ENCODE measurements at regions not wholly inside any gene's neighbourhood (a gene's known extent, or its start where the extent isn't known, plus 50 kb on each side); places are given as distances from the start of the nearest gene placed in this dataset.

GRCh38 chr5:131023498-131023865, 141.6 kb downstream of the HINT1 start:
- H3K9me3 ChIP-seq (ENCODE audit: control insufficient read depth, low read length) = no peaks in the 10 kb centered on the region
- Mint-ChIP-seq H3K27ac (no peak overlapping the region), H3K36me3 (ENCODE audit: low read depth) (no peaks in the 10 kb centered on the region), H3K27me3 (ENCODE audit: insufficient read depth) (no peaks in the 10 kb centered on the region), H3K4me1 (peaks cover 2% of the 10 kb centered on the region), H3K9me3 (no peaks in the 10 kb centered on the region), H3K4me3 (no peak overlapping the region)
- DNase-seq = no peak
- no peak overlapping the region for H3K4me3 ChIP-seq (ENCODE audit: low read length)
- H3K27me3 ChIP-seq (ENCODE audit: control insufficient read depth, insufficient read depth, low read length, poor library complexity, severe bottlenecking) = no peaks in the 10 kb centered on the region
- TF ChIP-seq, protein P1, sequence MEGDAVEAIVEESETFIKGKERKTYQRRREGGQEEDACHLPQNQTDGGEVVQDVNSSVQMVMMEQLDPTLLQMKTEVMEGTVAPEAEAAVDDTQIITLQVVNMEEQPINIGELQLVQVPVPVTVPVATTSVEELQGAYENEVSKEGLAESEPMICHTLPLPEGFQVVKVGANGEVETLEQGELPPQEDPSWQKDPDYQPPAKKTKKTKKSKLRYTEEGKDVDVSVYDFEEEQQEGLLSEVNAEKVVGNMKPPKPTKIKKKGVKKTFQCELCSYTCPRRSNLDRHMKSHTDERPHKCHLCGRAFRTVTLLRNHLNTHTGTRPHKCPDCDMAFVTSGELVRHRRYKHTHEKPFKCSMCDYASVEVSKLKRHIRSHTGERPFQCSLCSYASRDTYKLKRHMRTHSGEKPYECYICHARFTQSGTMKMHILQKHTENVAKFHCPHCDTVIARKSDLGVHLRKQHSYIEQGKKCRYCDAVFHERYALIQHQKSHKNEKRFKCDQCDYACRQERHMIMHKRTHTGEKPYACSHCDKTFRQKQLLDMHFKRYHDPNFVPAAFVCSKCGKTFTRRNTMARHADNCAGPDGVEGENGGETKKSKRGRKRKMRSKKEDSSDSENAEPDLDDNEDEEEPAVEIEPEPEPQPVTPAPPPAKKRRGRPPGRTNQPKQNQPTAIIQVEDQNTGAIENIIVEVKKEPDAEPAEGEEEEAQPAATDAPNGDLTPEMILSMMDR (conservative IDR thresholded peaks at IDR 0.05) = no peak
- H3K27ac ChIP-seq (ENCODE audit: low read depth, low read length) = no peak overlapping the region
- 94 to 100% methylated on average over 1 to 2 of the region's 2 CpGs for WGBS, 2 experiments (ENCODE audit: insufficient coverage in 1 of 2, insufficient read length in 1 of 2)
- no peak overlapping the region for H3K9ac ChIP-seq (ENCODE audit: extremely low read depth, low read length, poor library complexity, severe bottlenecking)
- no peaks in the 10 kb centered on the region for H3K4me1 ChIP-seq (ENCODE audit: control insufficient read depth, insufficient read depth, low read length)
- no peaks in the 10 kb centered on the region for H3K36me3 ChIP-seq (ENCODE audit: control insufficient read depth, insufficient read depth, low read length)

DNA sequence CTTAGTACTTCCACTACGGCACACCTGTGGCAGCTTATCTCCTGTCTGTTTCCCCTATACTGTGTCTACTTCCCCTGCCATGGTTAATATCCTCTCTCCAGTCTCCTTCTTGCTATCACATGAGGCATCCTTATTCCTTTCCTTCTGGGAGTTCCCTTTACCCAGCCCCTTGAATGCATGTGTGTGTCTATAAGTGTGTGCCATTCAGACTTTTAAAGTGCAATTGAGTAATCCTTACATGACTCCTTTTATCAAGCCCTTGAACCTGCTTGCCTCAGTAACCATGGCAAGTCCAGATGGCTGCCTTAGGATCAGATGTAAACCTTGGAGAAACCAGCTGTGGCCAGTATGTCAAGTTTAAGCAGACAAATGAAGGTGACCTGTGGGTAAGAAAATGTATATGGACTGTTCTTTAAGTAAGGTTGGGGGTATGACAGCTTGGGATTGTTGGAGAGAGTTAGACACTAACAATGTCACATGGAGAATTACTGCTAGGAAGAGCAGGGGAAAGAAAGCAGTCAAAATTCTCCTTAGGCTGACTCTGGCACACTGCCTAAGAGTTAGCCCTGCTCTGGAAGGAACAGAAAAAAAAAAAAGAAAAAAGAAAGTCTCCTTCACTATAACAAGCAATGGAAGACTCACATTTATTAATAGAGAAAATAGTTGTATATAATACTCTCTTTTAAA, 142.1 kb downstream of the HINT1 start:
- WGBS, 2 experiments (ENCODE audit: insufficient coverage in 1 of 2, insufficient read length in 1 of 2) = 86 to 94% methylated on average over 1 of the region's 1 CpG
- Histone ChIP-seq H3K4me3 (ENCODE audit: low read length) (no peak overlapping the region), H3K4me1 (ENCODE audit: control insufficient read depth, insufficient read depth, low read length) (no peaks in the 10 kb centered on the region), H3K9me3 (ENCODE audit: control insufficient read depth, low read length) (no peaks in the 10 kb centered on the region), H3K9ac (ENCODE audit: extremely low read depth, low read length, poor library complexity, severe bottlenecking) (no peak overlapping the region), H3K27me3 (ENCODE audit: control insufficient read depth, insufficient read depth, low read length, poor library complexity, severe bottlenecking) (no peaks in the 10 kb centered on the region), H3K36me3 (ENCODE audit: control insufficient read depth, insufficient read depth, low read length) (no peaks in the 10 kb centered on the region), H3K27ac (ENCODE audit: low read depth, low read length) (no peak overlapping the region)
- DNase-seq = no peak
- Mint-ChIP-seq H3K36me3 (ENCODE audit: low read depth) (no peaks in the 10 kb centered on the region), H3K27ac (no peak overlapping the region), H3K27me3 (ENCODE audit: insufficient read depth) (no peaks in the 10 kb centered on the region), H3K4me3 (no peak overlapping the region), H3K9me3 (no peaks in the 10 kb centered on the region), H3K4me1 (peaks cover 2% of the 10 kb centered on the region)
- TF ChIP-seq, protein P1 (conservative IDR thresholded peaks at IDR 0.05) = no peak

DNA sequence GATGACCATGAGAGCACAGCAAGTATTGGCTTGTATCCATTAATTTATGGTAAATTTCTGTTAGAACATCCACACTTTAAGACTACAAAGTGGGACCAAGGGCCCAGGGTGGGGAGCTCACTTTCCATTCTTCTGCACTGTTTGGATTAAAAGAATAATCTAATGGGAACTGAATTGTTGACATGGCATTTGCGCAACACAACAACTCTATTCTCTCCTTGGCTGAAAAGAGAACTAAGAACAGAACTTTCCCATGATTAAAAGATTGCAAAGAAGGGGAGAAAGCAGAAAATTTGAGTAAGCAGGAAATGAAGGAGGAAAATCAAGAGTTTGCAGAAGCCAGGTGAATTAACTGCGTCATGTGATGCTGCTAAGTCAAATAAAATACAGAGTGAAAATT, 143.4 kb downstream of the HINT1 start:
- no peaks in the 10 kb centered on the region for H3K27me3 ChIP-seq (ENCODE audit: control insufficient read depth, insufficient read depth, low read length, poor library complexity, severe bottlenecking)
- no peaks in the 10 kb centered on the region for H3K4me1 ChIP-seq (ENCODE audit: control insufficient read depth, insufficient read depth, low read length)
- Mint-ChIP-seq H3K36me3 (ENCODE audit: low read depth) (no peaks in the 10 kb centered on the region), H3K27me3 (ENCODE audit: insufficient read depth) (no peaks in the 10 kb centered on the region), H3K4me3 (no peak overlapping the region), H3K4me1 (peaks cover 2% of the 10 kb centered on the region), H3K27ac (no peak overlapping the region), H3K9me3 (no peaks in the 10 kb centered on the region)
- TF ChIP-seq, protein P1 (conservative IDR thresholded peaks at IDR 0.05) = no peak
- no peak overlapping the region for H3K9ac ChIP-seq (ENCODE audit: extremely low read depth, low read length, poor library complexity, severe bottlenecking)
- no peak overlapping the region for H3K4me3 ChIP-seq (ENCODE audit: low read length)
- H3K9me3 ChIP-seq (ENCODE audit: control insufficient read depth, low read length) = no peaks in the 10 kb centered on the region
- DNase-seq = no peak
- H3K36me3 ChIP-seq (ENCODE audit: control insufficient read depth, insufficient read depth, low read length) = no peaks in the 10 kb centered on the region
- WGBS, 2 experiments (ENCODE audit: insufficient coverage in 1 of 2, insufficient read length in 1 of 2) = 95 to 100% methylated on average over 1 to 2 of the region's 2 CpGs
- no peak overlapping the region for H3K27ac ChIP-seq (ENCODE audit: low read depth, low read length)

All from endodermal cell (in vitro differentiated cells).